LNCaP clone FGC (cell line): ENCODE measurements at regions not wholly inside any gene's neighbourhood (a gene's known extent, or its start where the extent isn't known, plus 50 kb on each side); places are given as distances from the start of the nearest gene placed in this dataset.

ENCODE experiments used
- DNase-seq: peaks from one replicate; pipeline ENCODE4 v3.0.0-alpha.2; 2011; ENCODE audit warnings: low read depth
- H3K4me3 ChIP-seq: 2 replicates; pipeline ENCODE4 v1.5.1; 2011; ENCODE audit warnings: mild to moderate bottlenecking, low read depth, low read length, control low read depth
- CTCF ChIP-seq: IDR thresholded peaks from 2 replicates; pipeline ENCODE4 v1.5.1; 2012; ENCODE audit warnings: mild to moderate bottlenecking; ENCODE audit not compliant: control insufficient read depth, insufficient read depth; ENCODE audit errors: extremely low read depth

- no peak overlapping the region for H3K4me3 ChIP-seq
- DNase-seq: no peak
- TF ChIP-seq CTCF: no peak
Observed at GRCh38 chr15:37485056-37485455, 384.7 kb upstream of the MEIS2 start.

GRCh38 chr15:37490707-37491106 is 390.4 kb upstream of the MEIS2 start:
- no peak overlapping the region; the same call in 1 of the 2 replicates for H3K4me3 ChIP-seq
- DNase-seq: no peak
- no peak for TF ChIP-seq CTCF

GRCh38 chr15:37516621-37517020 is 416.3 kb upstream of the MEIS2 start:
- TF ChIP-seq CTCF: no peak

GRCh38 chr15:37517191-37517895 is 417.0 kb upstream of the MEIS2 start:
- no peak for TF ChIP-seq CTCF
- DNase-seq: no peak
- H3K4me3 ChIP-seq: no peak overlapping the region

More at GRCh38 chr15:37516621-37517020, 416.3 kb upstream of the MEIS2 start:
- DNase-seq: no peak
- no peak overlapping the region for H3K4me3 ChIP-seq

- H3K4me3 ChIP-seq: no peak overlapping the region
- DNase-seq: no peak
- no peak for TF ChIP-seq CTCF
Observed at GRCh38 chr15:37518436-37518835, 416.0 kb upstream of the TMCO5A start.

- no peak for TF ChIP-seq CTCF
- no peak overlapping the region for H3K4me3 ChIP-seq
- no peak for DNase-seq
Observed at GRCh38 chr15:37520026-37520425, 414.4 kb upstream of the TMCO5A start.

- TF ChIP-seq CTCF: no peak
- DNase-seq: no peak
- H3K4me3 ChIP-seq: no peak overlapping the region
Observed at GRCh38 chr15:37520882-37521281, 413.6 kb upstream of the TMCO5A start.
